GM18499 (cell line): ENCODE measurements at regions not wholly inside any gene's neighbourhood (a gene's known extent, or its start where the extent isn't known, plus 50 kb on each side); places are given as distances from the start of the nearest gene placed in this dataset.
A peak's percentile ranks its signal among the peaks of the same experiment; 100 is the strongest.
"Not testable (repeated sequence)": the region's sequence is repeated elsewhere in the genome, so short reads cannot be mapped to it uniquely, and the experiment has no call there.

Source experiments
- ATAC-seq: cut with Tn5 transposase; IDR thresholded peaks from one replicate; pipeline ENCODE4 v1.9.1; 2021; ENCODE audit warnings: moderate number of reproducible peaks; ENCODE audit not compliant: insufficient read depth, unreplicated experiment

GRCh38 chr3:75237053-75237452 is 427.1 kb upstream of the FRG2C start:
- no peak for ATAC-seq

GRCh38 chr3:75237477-75237876 is 426.7 kb upstream of the FRG2C start:
- no peak for ATAC-seq

DNA sequence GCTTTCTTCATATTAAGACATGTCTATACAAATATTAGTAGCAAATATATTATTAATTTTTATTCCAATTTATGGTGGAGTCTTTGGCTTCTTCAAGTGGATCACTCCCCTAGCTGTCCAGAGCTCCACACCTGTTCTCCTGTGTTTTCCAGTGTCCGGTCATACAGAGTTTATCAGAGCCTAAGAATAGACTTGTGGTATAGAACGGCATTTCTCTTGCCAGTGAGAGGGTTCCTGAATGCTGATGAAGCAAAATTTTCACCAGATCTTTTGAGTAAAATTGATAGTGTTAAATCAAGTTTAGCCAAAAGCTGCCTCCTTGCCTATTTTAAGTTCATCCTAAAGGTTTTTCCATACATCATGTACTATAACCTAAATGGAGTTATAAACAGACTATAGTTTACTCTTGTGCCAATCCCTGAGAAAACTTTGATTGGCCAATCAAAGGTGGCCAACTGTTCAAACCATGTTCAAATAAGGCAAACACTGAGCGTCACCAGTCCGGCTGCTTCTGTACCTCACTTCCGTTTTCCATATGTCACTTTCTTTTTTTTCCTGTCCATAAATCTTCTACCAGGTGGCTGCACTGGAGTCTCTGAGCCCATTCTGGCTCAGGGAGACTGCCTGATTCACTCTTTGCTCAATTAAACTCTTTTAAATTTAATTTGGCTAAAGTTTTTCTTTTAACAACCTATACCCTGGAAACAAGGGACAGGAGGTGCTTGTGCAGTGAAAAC is 422.7 kb upstream of the FRG2C start:
- ATAC-seq, result not testable (repeated sequence)

GRCh38 chr3:75242012-75242735 is 422.0 kb upstream of the FRG2C start:
- ATAC-seq, result no peak

DNA sequence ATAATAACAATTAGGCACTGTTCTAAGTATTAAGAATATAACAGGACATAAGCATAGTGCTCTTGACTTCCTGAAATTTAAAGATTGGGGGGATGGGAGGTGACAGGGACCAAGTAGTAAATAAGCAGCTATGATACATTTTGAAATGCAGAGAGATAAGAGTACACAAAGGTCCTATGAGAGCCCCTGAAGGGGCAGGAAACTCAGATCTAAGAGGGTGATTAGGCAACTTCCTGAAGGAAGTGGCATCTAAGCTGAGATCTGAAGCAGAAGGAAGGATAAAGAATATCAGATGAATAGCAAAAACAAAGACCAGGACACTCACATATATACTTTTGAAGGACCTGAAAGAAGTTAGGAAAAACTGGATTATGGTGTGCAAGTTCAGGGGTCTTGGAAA is 415.2 kb upstream of the FRG2C start:
- ATAC-seq, result no peak

DNA sequence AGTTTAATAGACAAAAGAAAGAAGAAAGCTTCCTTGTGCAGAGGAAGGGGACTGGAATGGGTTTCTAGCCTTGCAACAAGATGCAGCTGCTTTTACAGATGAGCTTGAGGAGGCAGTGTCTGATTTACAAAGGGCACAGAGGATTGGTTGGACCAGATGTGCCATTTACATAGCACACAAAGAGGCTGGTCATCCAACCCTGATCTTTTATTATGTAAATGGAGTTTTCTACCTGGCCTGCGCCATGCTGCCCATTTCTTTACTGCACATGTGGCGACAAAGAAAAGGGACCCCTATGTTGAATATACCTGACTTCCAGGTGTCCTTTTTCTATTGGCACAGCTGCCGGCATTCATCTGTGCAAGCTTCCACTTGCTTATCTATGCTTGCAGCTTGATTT is 409.4 kb upstream of the FRG2C start:
- ATAC-seq, result no peak

GRCh38 chr3:75258825-75259683 is 405.1 kb upstream of the FRG2C start:
- peak; percentile 73 for ATAC-seq

DNA sequence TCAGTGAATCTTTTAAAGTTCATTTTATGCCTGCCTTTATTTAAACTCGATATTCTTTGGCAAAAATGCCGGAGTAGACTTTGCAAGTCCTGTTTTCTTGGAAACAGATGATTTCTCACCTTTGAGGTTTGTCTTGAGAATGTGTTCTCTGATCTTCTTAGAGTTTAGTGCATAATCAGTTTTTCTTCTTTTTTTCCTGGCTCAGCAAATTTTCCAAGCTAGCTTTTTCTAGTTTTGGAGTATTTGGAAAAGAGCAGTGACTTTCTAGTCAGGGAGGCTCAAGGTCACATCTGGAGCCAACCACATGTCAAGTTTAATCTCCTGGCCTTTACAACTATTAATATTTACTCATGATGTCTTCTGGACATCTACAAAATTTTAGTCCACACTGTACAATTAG is 403.2 kb upstream of the FRG2C start:
- ATAC-seq, result not testable (repeated sequence)

- no peak for ATAC-seq
Measured at GRCh38 chr3:75262661-75263060, 401.5 kb upstream of the FRG2C start.

GRCh38 chr3:75265897-75266296 is 398.2 kb upstream of the FRG2C start:
- no peak for ATAC-seq

DNA sequence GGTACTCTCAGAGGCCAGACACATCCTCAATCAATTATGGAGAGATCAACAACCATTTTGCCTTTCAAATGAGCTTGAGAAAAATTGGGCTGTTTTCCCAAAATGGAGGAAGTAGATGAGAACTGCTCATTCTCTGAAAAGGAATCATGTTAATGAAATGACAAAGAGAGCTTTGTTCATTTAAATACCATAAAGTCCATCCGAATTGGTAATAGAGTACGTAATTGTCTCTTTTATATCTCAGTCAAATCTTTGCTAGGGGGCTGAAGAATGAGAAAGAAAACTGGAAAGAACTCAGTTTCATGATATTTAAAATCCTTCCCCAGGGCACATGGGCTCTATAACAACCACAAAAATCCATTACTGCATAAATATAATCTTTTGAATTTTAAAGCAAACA is 395.6 kb upstream of the FRG2C start:
- not testable (repeated sequence) for ATAC-seq

GRCh38 chr3:75272237-75272636 is 391.9 kb upstream of the FRG2C start:
- ATAC-seq, result not testable (repeated sequence)

DNA sequence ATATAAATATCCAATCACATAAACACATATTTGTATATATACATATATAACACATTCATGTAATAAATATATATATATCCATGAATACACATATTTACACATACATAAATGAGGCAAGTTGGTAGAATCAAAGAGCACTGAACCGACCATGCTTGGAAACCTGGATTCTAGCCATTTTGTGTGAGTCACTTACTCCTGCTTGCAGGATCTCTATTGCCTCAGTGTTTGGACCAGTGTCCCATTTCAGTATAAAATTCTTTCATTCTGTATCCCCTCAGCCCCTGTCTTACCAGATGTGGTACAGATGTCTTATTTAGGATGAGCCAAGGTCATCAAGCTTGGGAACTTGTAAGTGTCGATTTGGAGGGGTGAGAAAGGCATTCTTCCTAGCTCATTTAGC is 391.4 kb upstream of the FRG2C start:
- ATAC-seq, result no peak

GRCh38 chr3:75285531-75286148 is 378.5 kb upstream of the FRG2C start:
- ATAC-seq, result not testable (repeated sequence)

- not testable (repeated sequence) for ATAC-seq
Measured at GRCh38 chr3:75288972-75289574, 375.1 kb upstream of the FRG2C start.

- ATAC-seq, result no peak
Measured at GRCh38 chr3:75294124-75294523, 370.0 kb upstream of the FRG2C start.

GRCh38 chr3:75295013-75295412 is 369.1 kb upstream of the FRG2C start:
- no peak for ATAC-seq

GRCh38 chr3:75296858-75297257 is 367.3 kb upstream of the FRG2C start:
- ATAC-seq, result no peak

DNA sequence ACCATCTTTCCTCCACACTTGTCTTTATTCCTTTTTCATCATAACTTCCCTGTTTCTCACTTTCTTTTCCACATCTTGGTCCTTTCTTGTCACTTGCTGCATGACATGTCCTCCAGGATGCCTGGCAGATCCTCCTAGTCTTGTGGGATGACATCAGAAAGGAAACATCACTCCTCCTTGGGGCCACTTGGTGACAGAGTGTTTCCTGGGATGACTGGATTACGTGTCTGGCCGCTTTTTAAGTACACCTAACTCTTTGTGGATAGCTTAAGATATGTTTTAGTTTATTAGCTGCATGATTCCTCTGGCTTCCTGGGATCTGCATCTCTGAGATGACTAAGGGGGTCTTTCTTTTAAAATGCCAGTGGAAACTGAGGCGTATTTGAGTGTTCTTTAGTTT is 363.5 kb upstream of the FRG2C start:
- ATAC-seq, result no peak

GRCh38 chr3:75301050-75301449 is 363.1 kb upstream of the FRG2C start:
- ATAC-seq, result not testable (repeated sequence)
